ENCODE measurements at regions not wholly inside any gene's neighbourhood (a gene's known extent, or its start where the extent isn't known, plus 50 kb on each side); places are given as distances from the start of the nearest gene placed in this dataset.

DNA sequence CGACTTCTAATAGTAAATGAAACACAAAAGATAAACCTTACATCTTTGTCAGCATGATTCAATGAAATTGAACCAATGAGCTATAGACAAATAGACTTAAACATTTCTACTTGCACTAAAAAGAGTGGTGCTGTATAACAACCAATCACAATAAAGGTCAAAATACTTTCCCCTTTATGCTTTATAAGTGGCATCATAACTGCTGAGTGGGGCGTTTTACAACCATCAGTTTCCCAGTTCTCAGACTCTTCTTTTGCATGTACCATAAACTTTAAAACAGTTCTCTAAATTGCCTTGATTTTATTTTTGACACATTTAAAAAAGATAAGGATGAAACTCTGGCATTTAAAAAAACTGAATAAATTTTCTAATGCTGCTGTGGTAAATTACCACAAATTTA lies 356.2 kb downstream of the NNT start:
- ATAC-seq: no peak
- TF ChIP-seq, protein P1, sequence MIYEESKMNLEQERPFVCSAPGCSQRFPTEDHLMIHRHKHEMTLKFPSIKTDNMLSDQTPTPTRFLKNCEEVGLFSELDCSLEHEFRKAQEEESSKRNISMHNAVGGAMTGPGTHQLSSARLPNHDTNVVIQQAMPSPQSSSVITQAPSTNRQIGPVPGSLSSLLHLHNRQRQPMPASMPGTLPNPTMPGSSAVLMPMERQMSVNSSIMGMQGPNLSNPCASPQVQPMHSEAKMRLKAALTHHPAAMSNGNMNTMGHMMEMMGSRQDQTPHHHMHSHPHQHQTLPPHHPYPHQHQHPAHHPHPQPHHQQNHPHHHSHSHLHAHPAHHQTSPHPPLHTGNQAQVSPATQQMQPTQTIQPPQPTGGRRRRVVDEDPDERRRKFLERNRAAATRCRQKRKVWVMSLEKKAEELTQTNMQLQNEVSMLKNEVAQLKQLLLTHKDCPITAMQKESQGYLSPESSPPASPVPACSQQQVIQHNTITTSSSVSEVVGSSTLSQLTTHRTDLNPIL (CRISPR knock-in tag; IDR thresholded peaks at IDR 0.05; ENCODE audit: low read depth): no peak
- TF ChIP-seq TOX (CRISPR knock-in tag; IDR thresholded peaks at IDR 0.05; ENCODE audit: borderline replicate concordance) (no peak), CSDC2 (CRISPR knock-in tag; IDR thresholded peaks at IDR 0.05) (no peak), ISL1 (CRISPR knock-in tag; IDR thresholded peaks at IDR 0.05) (no peak), BACH2 (CRISPR knock-in tag; IDR thresholded peaks at IDR 0.05; ENCODE audit: borderline replicate concordance) (no peak), TSHZ2 (CRISPR knock-in tag; IDR thresholded peaks at IDR 0.05) (no peak), TCF4 (CRISPR knock-in tag; IDR thresholded peaks at IDR 0.05; ENCODE audit: borderline replicate concordance) (no peak), ARNTL (CRISPR knock-in tag; IDR thresholded peaks at IDR 0.05; ENCODE audit: borderline replicate concordance, low read depth) (no peak), ESRRG (CRISPR knock-in tag; IDR thresholded peaks at IDR 0.05) (no peak), RARB (CRISPR knock-in tag; IDR thresholded peaks at IDR 0.05) (no peak), SNAI2 (CRISPR knock-in tag; IDR thresholded peaks at IDR 0.05) (no peak), ZFP30 (CRISPR knock-in tag; IDR thresholded peaks at IDR 0.05) (no peak), ZFP3 (CRISPR knock-in tag; IDR thresholded peaks at IDR 0.05) (no peak), PPARA (CRISPR knock-in tag; IDR thresholded peaks at IDR 0.05; ENCODE audit: borderline replicate concordance) (no peak), GLIS3 (CRISPR knock-in tag; IDR thresholded peaks at IDR 0.05) (no peak)
- TF ChIP-seq, protein P2, sequence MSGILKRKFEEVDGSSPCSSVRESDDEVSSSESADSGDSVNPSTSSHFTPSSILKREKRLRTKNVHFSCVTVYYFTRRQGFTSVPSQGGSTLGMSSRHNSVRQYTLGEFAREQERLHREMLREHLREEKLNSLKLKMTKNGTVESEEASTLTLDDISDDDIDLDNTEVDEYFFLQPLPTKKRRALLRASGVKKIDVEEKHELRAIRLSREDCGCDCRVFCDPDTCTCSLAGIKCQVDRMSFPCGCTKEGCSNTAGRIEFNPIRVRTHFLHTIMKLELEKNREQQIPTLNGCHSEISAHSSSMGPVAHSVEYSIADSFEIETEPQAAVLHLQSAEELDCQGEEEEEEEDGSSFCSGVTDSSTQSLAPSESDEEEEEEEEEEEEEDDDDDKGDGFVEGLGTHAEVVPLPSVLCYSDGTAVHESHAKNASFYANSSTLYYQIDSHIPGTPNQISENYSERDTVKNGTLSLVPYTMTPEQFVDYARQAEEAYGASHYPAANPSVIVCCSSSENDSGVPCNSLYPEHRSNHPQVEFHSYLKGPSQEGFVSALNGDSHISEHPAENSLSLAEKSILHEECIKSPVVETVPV (CRISPR knock-in tag; IDR thresholded peaks at IDR 0.05): no peak

GRCh38 chr5:43947935-43948334 lies 345.0 kb downstream of the NNT start:
- no peak for ATAC-seq
- TF ChIP-seq ESRRG (CRISPR knock-in tag; IDR thresholded peaks at IDR 0.05) (no peak), ZFP30 (CRISPR knock-in tag; IDR thresholded peaks at IDR 0.05) (no peak), ZFP3 (CRISPR knock-in tag; IDR thresholded peaks at IDR 0.05) (no peak), OSR1 (CRISPR knock-in tag; IDR thresholded peaks at IDR 0.05) (no peak), RARB (CRISPR knock-in tag; IDR thresholded peaks at IDR 0.05) (no peak), TSHZ2 (CRISPR knock-in tag; IDR thresholded peaks at IDR 0.05) (no peak), TCF4 (CRISPR knock-in tag; IDR thresholded peaks at IDR 0.05; ENCODE audit: borderline replicate concordance) (no peak), ZNF565 (CRISPR knock-in tag; conservative IDR thresholded peaks at IDR 0.05; ENCODE audit: low read depth) (no peak)
- TF ChIP-seq, protein P3, sequence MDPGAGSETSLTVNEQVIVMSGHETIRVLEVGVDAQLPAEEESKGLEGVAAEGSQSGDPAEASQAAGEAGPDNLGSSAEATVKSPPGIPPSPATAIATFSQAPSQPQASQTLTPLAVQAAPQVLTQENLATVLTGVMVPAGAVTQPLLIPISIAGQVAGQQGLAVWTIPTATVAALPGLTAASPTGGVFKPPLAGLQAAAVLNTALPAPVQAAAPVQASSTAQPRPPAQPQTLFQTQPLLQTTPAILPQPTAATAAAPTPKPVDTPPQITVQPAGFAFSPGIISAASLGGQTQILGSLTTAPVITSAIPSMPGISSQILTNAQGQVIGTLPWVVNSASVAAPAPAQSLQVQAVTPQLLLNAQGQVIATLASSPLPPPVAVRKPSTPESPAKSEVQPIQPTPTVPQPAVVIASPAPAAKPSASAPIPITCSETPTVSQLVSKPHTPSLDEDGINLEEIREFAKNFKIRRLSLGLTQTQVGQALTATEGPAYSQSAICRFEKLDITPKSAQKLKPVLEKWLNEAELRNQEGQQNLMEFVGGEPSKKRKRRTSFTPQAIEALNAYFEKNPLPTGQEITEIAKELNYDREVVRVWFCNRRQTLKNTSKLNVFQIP (CRISPR knock-in tag; IDR thresholded peaks at IDR 0.05; ENCODE audit: borderline replicate concordance, low read depth): no peak
- TF ChIP-seq, protein P1 (CRISPR knock-in tag; IDR thresholded peaks at IDR 0.05; ENCODE audit: low read depth): no peak
